H1 (cell line): ENCODE measurements at regions not wholly inside any gene's neighbourhood (a gene's known extent, or its start where the extent isn't known, plus 50 kb on each side); places are given as distances from the start of the nearest gene placed in this dataset.

ENCODE experiments used
- CTCF ChIA-PET: fragments of 300-600 bp; sonication (Branson Sonifier 250); formaldehyde crosslinking; loops from one replicate; lab custom pipeline; 2021; ENCODE audit not compliant: partially characterized antibody; lab: Charles Lee
- POLR2A ChIA-PET: fragments of 300-600 bp; sonication (Branson Sonifier 250); formaldehyde crosslinking; loops from one replicate; lab custom pipeline; 2021; ENCODE audit warnings: inconsistent platforms; ENCODE audit not compliant: partially characterized antibody; lab: Charles Lee
- DNase-seq, 2 experiments: peaks; one replicate each; pipeline versions ENCODE4 v3.0.0 to v3.0.0-alpha.2; 2010 to 2022; ENCODE audit warnings: low spot score in 2 of 2, low read depth in 1 of 2, mixed read lengths in 1 of 2
- FAIRE-seq: peaks from 2 replicates; lab custom pipeline; 2011; peaks lifted over from hg19 to GRCh38; lab: Jason Lieb, UNC
- H2AFZ ChIP-seq: 2 replicates; pipeline ENCODE4 v1.8.1; 2012; ENCODE audit warnings: low read length, inconsistent platforms
- H2AK5ac ChIP-seq: 2 replicates; pipeline ENCODE4 v1.6.1; 2013; ENCODE audit warnings: low read depth, low read length
- H2BK120ac ChIP-seq: replicated peaks from 2 replicates; pipeline ENCODE3; 2013; ENCODE audit warnings: low read depth, low read length, inconsistent platforms
- H2BK12ac ChIP-seq: 2 replicates; pipeline ENCODE4 v1.6.1; 2013; ENCODE audit warnings: low read depth, low read length
- H2BK15ac ChIP-seq: 2 replicates; pipeline ENCODE4 v1.6.1; 2013; ENCODE audit warnings: low read length
- H2BK20ac ChIP-seq: 2 replicates; pipeline ENCODE4 v1.6.1; 2013; ENCODE audit warnings: low read length
- H2BK5ac ChIP-seq: 2 replicates; pipeline ENCODE4 v1.6.1; 2013; ENCODE audit warnings: low read depth, low read length
- H3K14ac ChIP-seq: 2 replicates; pipeline ENCODE4 v1.6.1; 2013; ENCODE audit warnings: inconsistent platforms; ENCODE audit not compliant: insufficient read length
- H3K18ac ChIP-seq: 2 replicates; pipeline ENCODE4 v1.6.1; 2013; ENCODE audit warnings: low read length; ENCODE audit errors: extremely low read depth
- H3K23ac ChIP-seq: 2 replicates; pipeline ENCODE4 v1.6.1; 2013; ENCODE audit warnings: inconsistent platforms; ENCODE audit not compliant: insufficient read length
- H3K23me2 ChIP-seq: 2 replicates; pipeline ENCODE4 v1.6.1; 2013; ENCODE audit warnings: low read depth, low read length
- H3K27ac ChIP-seq: 2 replicates; pipeline ENCODE4 v1.6.1; 2011; ENCODE audit warnings: low read depth, low read length, inconsistent platforms
- H3K27me3 ChIP-seq, 4 experiments: replicated peaks in 1 of 4; 1 replicate in 1 of 4; 2 replicates in 3 of 4; pipeline versions ENCODE4 v1.6.1 to v1.8.1; 2011 to 2013; ENCODE audit warnings: low read length in 3 of 4, mild to moderate bottlenecking in 3 of 4, inconsistent platforms in 2 of 4, mixed read lengths in 2 of 4, moderate library complexity in 1 of 4; ENCODE audit not compliant: control insufficient read depth in 3 of 4, insufficient read depth in 3 of 4; ENCODE audit errors: extremely low read depth in 1 of 4
- H3K36me3 ChIP-seq, 4 experiments: 2 replicates each; pipeline versions ENCODE4 v1.6.1 to v1.8.1; 2011 to 2013; ENCODE audit warnings: mild to moderate bottlenecking in 4 of 4, low read length in 3 of 4, moderate library complexity in 2 of 4, control low read depth in 1 of 4, inconsistent platforms in 1 of 4; ENCODE audit not compliant: insufficient read depth in 4 of 4, control insufficient read depth in 2 of 4
- H3K4ac ChIP-seq: replicated peaks from 2 replicates; pipeline ENCODE3; 2013; ENCODE audit warnings: low read length, low read depth, mixed read lengths, inconsistent platforms; ENCODE audit not compliant: insufficient read length
- H3K4me1 ChIP-seq, 4 experiments: replicated peaks in 1 of 4; 1 replicate in 1 of 4; 2 replicates in 3 of 4; pipeline versions ENCODE4 v1.6.1 to v1.8.1; 2011 to 2013; ENCODE audit warnings: low read length in 3 of 4, inconsistent platforms in 2 of 4, mixed read lengths in 1 of 4; ENCODE audit not compliant: insufficient read depth in 4 of 4, control insufficient read depth in 3 of 4
- H3K4me2 ChIP-seq, 2 experiments: 2 replicates each; pipeline versions ENCODE4 v1.6.1 to v1.8.1; 2011 to 2013; ENCODE audit warnings: low read depth in 2 of 2, low read length in 2 of 2, control low read depth in 1 of 2, inconsistent platforms in 1 of 2, mild to moderate bottlenecking in 1 of 2; ENCODE audit not compliant: insufficient read depth in 1 of 2
- H3K4me3 ChIP-seq, 4 experiments: fragments of 200-600, 300-600 bp in 1 of 4; sonication (generic), shearing (Covaris generic), sonication (Bioruptor Twin) in 1 of 4; 2 replicates each; pipeline versions ENCODE4 v1.5.1 to v1.8.1; 2011 to 2016; ENCODE audit warnings: low read length in 4 of 4, low read depth in 3 of 4, control low read depth in 2 of 4, inconsistent platforms in 2 of 4, mild to moderate bottlenecking in 2 of 4, mixed read lengths in 1 of 4, moderate library complexity in 1 of 4; ENCODE audit not compliant: insufficient read depth in 2 of 4; ENCODE audit errors: extremely low read depth in 1 of 4
- H3K56ac ChIP-seq: replicated peaks from 2 replicates; pipeline ENCODE3; 2013; ENCODE audit warnings: low read depth, mild to moderate bottlenecking, mixed read lengths, low read length, inconsistent platforms; ENCODE audit not compliant: insufficient read length
- H3K79me1 ChIP-seq: 2 replicates; pipeline ENCODE4 v1.6.1; 2013; ENCODE audit warnings: low read depth, low read length, control low read depth
- H3K79me2 ChIP-seq, 2 experiments: 2 replicates each; pipeline versions ENCODE4 v1.6.1 to v1.8.1; 2012 to 2013; ENCODE audit warnings: low read length in 2 of 2, mild to moderate bottlenecking in 2 of 2, inconsistent platforms in 1 of 2; ENCODE audit not compliant: insufficient read depth in 2 of 2, control insufficient read depth in 1 of 2
- H3K9ac ChIP-seq, 4 experiments: replicated peaks in 1 of 4; 1 replicate in 1 of 4; 2 replicates in 3 of 4; pipeline versions ENCODE4 v1.6.1 to v1.8.1; 2011 to 2013; ENCODE audit warnings: low read depth in 3 of 4, low read length in 3 of 4, control low read depth in 2 of 4, mild to moderate bottlenecking in 2 of 4, moderate library complexity in 2 of 4, inconsistent platforms in 1 of 4; ENCODE audit errors: extremely low read depth in 1 of 4
- H3K9me3 ChIP-seq, 2 experiments: 2 replicates each; pipeline versions ENCODE4 v1.6.1 to v1.8.1; 2012 to 2013; ENCODE audit warnings: mild to moderate bottlenecking in 2 of 2, moderate library complexity in 2 of 2, control low read depth in 1 of 2, inconsistent platforms in 1 of 2, low read depth in 1 of 2, low read length in 1 of 2, mixed read lengths in 1 of 2; ENCODE audit not compliant: insufficient read depth in 2 of 2
- H4K20me1 ChIP-seq, 2 experiments: replicated peaks in 1 of 2; 2 replicates each; pipeline versions ENCODE3 to v1.8.1; 2011 to 2013; ENCODE audit warnings: inconsistent platforms in 2 of 2, low read length in 2 of 2, mild to moderate bottlenecking in 1 of 2; ENCODE audit not compliant: insufficient read depth in 2 of 2, control insufficient read depth in 1 of 2
- H4K5ac ChIP-seq: 2 replicates; pipeline ENCODE4 v1.6.1; 2013; ENCODE audit warnings: low read length, low read depth, mixed read lengths, inconsistent platforms; ENCODE audit not compliant: insufficient read length
- H4K8ac ChIP-seq: 2 replicates; pipeline ENCODE4 v1.8.0; 2013; ENCODE audit warnings: mild to moderate bottlenecking, moderate library complexity, low read length, inconsistent platforms; ENCODE audit not compliant: insufficient read depth; ENCODE audit errors: extremely low read depth
- H4K91ac ChIP-seq: replicated peaks from 2 replicates; pipeline ENCODE3; 2013; ENCODE audit warnings: low read length, mixed read lengths, inconsistent platforms; ENCODE audit not compliant: insufficient read length
- ASH2L ChIP-seq: fragments of 200-600, 300-600 bp; sonication (generic); IDR thresholded peaks from one replicate; pipeline ENCODE4 v1.7.1; 2017; ENCODE audit warnings: low read length
- BACH1 ChIP-seq: IDR thresholded peaks from 2 replicates; pipeline ENCODE4 v1.6.1; 2012; ENCODE audit warnings: low read length, improper control_type of control experiment
- E2F6 ChIP-seq: IDR thresholded peaks from 2 replicates; pipeline ENCODE4 v1.6.1; 2012; ENCODE audit warnings: inconsistent platforms
- EP300 ChIP-seq, 2 experiments: IDR thresholded peaks; 1 replicate in 1 of 2; 2 replicates in 1 of 2; pipeline ENCODE4 v1.6.1; 2011 to 2012; ENCODE audit warnings: low read depth in 2 of 2, low read length in 2 of 2, mild to moderate bottlenecking in 2 of 2, borderline replicate concordance in 1 of 2, inconsistent platforms in 1 of 2, moderate library complexity in 1 of 2
- EZH2 ChIP-seq: fragments of 200-600 bp; sonication (generic); IDR thresholded peaks from 2 replicates; pipeline ENCODE4 v1.7.1; 2012; ENCODE audit warnings: low read depth, mild to moderate bottlenecking, moderate library complexity, low read length, inconsistent platforms; ENCODE audit not compliant: severe bottlenecking
- KDM5A ChIP-seq: fragments of 200-600 bp; IDR thresholded peaks from 2 replicates; pipeline ENCODE4 v1.7.1; 2012; ENCODE audit warnings: mild to moderate bottlenecking, low read length, inconsistent platforms, mixed read lengths
- PHF8 ChIP-seq: fragments of 200-600 bp; sonication (generic); conservative IDR thresholded peaks from 2 replicates; pipeline ENCODE4 v1.7.1; 2012; ENCODE audit warnings: low read depth, mild to moderate bottlenecking, inconsistent platforms, low read length, moderate library complexity
- POLR2A ChIP-seq, 2 experiments: IDR thresholded peaks; 1 replicate in 1 of 2; 2 replicates in 1 of 2; pipeline ENCODE4 v1.6.1; 2011; ENCODE audit warnings: low read depth in 2 of 2, low read length in 2 of 2, mild to moderate bottlenecking in 2 of 2; ENCODE audit errors: control extremely low read depth in 1 of 2
- TAF7 ChIP-seq: optimal IDR thresholded peaks from 2 replicates; pipeline ENCODE3; 2011; ENCODE audit warnings: low read depth, mild to moderate bottlenecking, inconsistent platforms, low read length, moderate library complexity, borderline replicate concordance
- TEAD4 ChIP-seq: IDR thresholded peaks from 2 replicates; pipeline ENCODE4 v1.6.1; 2012; ENCODE audit warnings: low read depth, low read length, inconsistent platforms, mixed read lengths

DNA sequence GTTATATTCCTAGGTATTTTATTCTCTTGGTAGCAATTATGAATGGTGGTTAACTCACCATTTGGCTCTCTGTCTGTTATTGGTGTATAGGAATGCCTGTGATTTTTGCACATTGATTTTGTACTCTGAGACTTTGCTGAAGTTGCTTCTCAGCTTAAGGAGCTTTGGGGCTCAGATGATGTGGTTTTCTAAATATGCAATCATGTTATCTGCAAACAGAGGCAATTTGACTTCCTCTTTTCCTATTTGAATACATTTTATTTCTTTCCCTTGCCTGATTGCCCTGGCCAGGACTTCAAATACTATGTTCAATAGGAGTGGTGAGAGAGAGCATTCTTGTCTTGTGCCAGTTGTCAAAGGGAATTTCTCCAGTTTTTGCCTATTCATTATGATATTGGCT is 310.9 kb upstream of the RBMY1B start:
- no peak for FAIRE-seq
- no peak overlapping the region for H2BK5ac ChIP-seq

More for the DNA sequence above, 310.9 kb upstream of the RBMY1B start:
- Histone ChIP-seq H2BK120ac (no peak overlapping the region), H4K91ac (no peak overlapping the region), H3K4me2 (no peak overlapping the region), H3K9ac (no peak overlapping the region), H2AFZ (no peak overlapping the region), H3K4me3 (no peak overlapping the region), H3K18ac (no peak overlapping the region), H2BK12ac (no peak overlapping the region), H3K36me3 (no peaks in the 10 kb centered on the region), H3K14ac (no peak overlapping the region), H4K5ac (no peak overlapping the region), H2AK5ac (no peak overlapping the region), H3K79me2 (no peaks in the 10 kb centered on the region), H3K23ac (no peak overlapping the region), H3K9me3 (peaks cover 0 to 3% of the 10 kb centered on the region in 2 experiments; a peak in 1 of 4 replicates), H2BK15ac (no peak overlapping the region), H3K23me2 (no peaks in the 10 kb centered on the region), H3K4me1 (no peaks in the 10 kb centered on the region), H2BK20ac (no peak overlapping the region), H3K79me1 (no peaks in the 10 kb centered on the region), H4K20me1 (no peaks in the 10 kb centered on the region), H3K27ac (no peak overlapping the region), H3K4ac (no peak overlapping the region), H3K56ac (no peak overlapping the region), H4K8ac (no peak overlapping the region), H3K27me3 (no peaks in the 10 kb centered on the region)
- ChIA-PET CTCF (no interaction called here), POLR2A (no interaction called here)
- TF ChIP-seq TAF7 (no peak), POLR2A (IDR thresholded peaks at IDR 0.05; ENCODE audit: control extremely low read depth in 1 of 2, low read depth in 2 of 2, low read length in 2 of 2) (no peak), BACH1 (no peak), ASH2L (no peak), EZH2 (no peak), EP300 (IDR thresholded peaks at IDR 0.05; ENCODE audit: borderline replicate concordance in 1 of 2, low read depth in 2 of 2, low read length in 2 of 2) (no peak), E2F6 (no peak), KDM5A (no peak), PHF8 (no peak), TEAD4 (no peak)
- no peak for DNase-seq
